ENCODE measurements at regions not wholly inside any gene's neighbourhood (a gene's known extent, or its start where the extent isn't known, plus 50 kb on each side); places are given as distances from the start of the nearest gene placed in this dataset.

- TF ChIP-seq GATA3 (IDR thresholded peaks at IDR 0.05; ENCODE audit: low read depth, low read length) (no peak), GATA2 (IDR thresholded peaks at IDR 0.05; ENCODE audit: low read depth, low read length) (no peak)
These were observed 74.9 kb upstream of the ATP2B1 start for GRCh38 chr12:89783359-89784060.

All from SH-SY5Y (cell line).